Embryonic facial prominence (tissue), 1 donor: ENCODE measurements at regions not wholly inside any gene's neighbourhood (a gene's known extent, or its start where the extent isn't known, plus 50 kb on each side); places are given as distances from the start of the nearest gene placed in this dataset.
"Not testable (repeated sequence)": the region's sequence is repeated elsewhere in the genome, so short reads cannot be mapped to it uniquely, and the experiment has no call there.

Source experiments
- DNase-seq: peaks from one replicate; pipeline ENCODE4 v3.0.0-alpha.2; 2016; ENCODE audit errors: extremely low spot score

- no peak for DNase-seq
These were observed 97.5 kb upstream of the RPS6KA2 start for GRCh38 chr6:166724576-166724975.

- no peak for DNase-seq
These were observed 95.7 kb upstream of the RPS6KA2 start for GRCh38 chr6:166722785-166723184.

- DNase-seq = no peak
These were observed 94.5 kb upstream of the RPS6KA2 start for GRCh38 chr6:166721576-166721975.

- no peak for DNase-seq
These were observed 93.8 kb upstream of the RPS6KA2 start for GRCh38 chr6:166720856-166721255.

- DNase-seq = no peak
These were observed 92.0 kb upstream of the RPS6KA2 start for GRCh38 chr6:166719019-166719418.

- DNase-seq = no peak
These were observed 91.5 kb upstream of the RPS6KA2 start for GRCh38 chr6:166718516-166718915.

GRCh38 chr6:166716910-166717617, 90.0 kb upstream of the RPS6KA2 start:
- no peak for DNase-seq

GRCh38 chr6:166715992-166716391, 88.9 kb upstream of the RPS6KA2 start:
- DNase-seq = no peak

GRCh38 chr6:166715065-166715464, 88.0 kb upstream of the RPS6KA2 start:
- no peak for DNase-seq

- DNase-seq = no peak
These were observed 87.5 kb upstream of the RPS6KA2 start for GRCh38 chr6:166714581-166714980.

- DNase-seq = no peak
These were observed 87.1 kb upstream of the RPS6KA2 start for GRCh38 chr6:166714187-166714510.

GRCh38 chr6:166713434-166714186, 86.6 kb upstream of the RPS6KA2 start:
- DNase-seq = no peak

- no peak for DNase-seq
These were observed 85.5 kb upstream of the RPS6KA2 start for GRCh38 chr6:166712286-166713228.

GRCh38 chr6:166710084-166710483, 83.0 kb upstream of the RPS6KA2 start:
- no peak for DNase-seq

- DNase-seq = no peak
These were observed 81.4 kb upstream of the RPS6KA2 start for GRCh38 chr6:166708460-166708859.

- no peak for DNase-seq
These were observed 80.0 kb upstream of the RPS6KA2 start for GRCh38 chr6:166707045-166707444.

GRCh38 chr6:166705069-166705468, 78.0 kb upstream of the RPS6KA2 start:
- no peak for DNase-seq

- DNase-seq = no peak
These were observed 77.1 kb upstream of the RPS6KA2 start for GRCh38 chr6:166704171-166704570.

GRCh38 chr6:166703149-166703710, 76.2 kb upstream of the RPS6KA2 start:
- DNase-seq = no peak

- DNase-seq = not testable (repeated sequence)
These were observed 74.4 kb upstream of the RPS6KA2 start for GRCh38 chr6:166701424-166701823.

- DNase-seq = not testable (repeated sequence)
These were observed 73.8 kb upstream of the RPS6KA2 start for GRCh38 chr6:166700871-166701270.

- DNase-seq = no peak
These were observed 70.1 kb upstream of the RPS6KA2 start for GRCh38 chr6:166697113-166697512.
